Skin epidermis (tissue), 12 donors: ENCODE measurements at regions not wholly inside any gene's neighbourhood (a gene's known extent, or its start where the extent isn't known, plus 50 kb on each side); places are given as distances from the start of the nearest gene placed in this dataset.
"Not testable (repeated sequence)": the region's sequence is repeated elsewhere in the genome, so short reads cannot be mapped to it uniquely, and the experiment has no call there.

Experiments
- H3K27ac ChIP-seq, 21 experiments: fragments of 200-600 bp; sonication (generic) in 11 of 21; one replicate each; pipeline ENCODE4 v1.5.0; 2020; ENCODE audit warnings: mild to moderate bottlenecking in 3 of 21, inconsistent platforms in 2 of 21, moderate library complexity in 2 of 21
- H3K4me3 ChIP-seq, 7 experiments: fragments of 200-600 bp; sonication (generic) in 2 of 7; one replicate each; pipeline ENCODE4 v1.5.0; 2020; ENCODE audit warnings: inconsistent platforms in 2 of 7, mild to moderate bottlenecking in 2 of 7, moderate library complexity in 1 of 7

DNA sequence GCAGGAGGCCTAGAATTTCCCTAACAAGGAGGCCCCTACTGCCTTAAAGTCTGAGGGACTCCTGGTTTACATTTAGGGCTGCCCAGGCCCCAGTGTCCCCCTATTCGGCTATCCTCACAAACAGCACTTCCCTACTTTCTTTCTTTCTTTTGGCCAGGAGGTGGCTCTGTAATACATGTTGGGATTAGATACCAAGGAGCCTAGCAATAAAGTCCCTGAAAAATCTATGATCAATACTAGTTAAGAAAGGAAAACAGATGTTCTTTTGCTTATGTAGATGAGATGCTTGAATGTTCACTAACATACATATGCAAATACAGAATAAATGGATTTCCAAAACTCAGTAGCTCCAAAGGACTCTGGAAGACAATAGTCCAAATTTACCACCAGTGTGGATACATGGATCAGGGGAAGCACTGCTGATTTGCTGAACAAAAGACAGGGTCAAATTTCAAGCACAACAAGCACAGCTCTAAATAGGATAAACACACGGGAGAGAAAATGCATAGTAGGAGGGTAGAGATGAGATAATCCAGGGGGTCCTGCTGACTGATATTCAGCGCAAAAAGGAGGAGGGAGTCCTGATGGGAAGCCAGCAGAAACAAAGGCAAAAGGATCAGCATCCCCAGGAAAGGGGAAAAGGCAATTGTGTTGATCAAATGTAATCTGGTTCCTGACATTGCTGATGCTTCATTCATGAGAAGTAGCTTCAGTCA, 240.0 kb downstream of the NUF2 start:
- H3K27ac ChIP-seq, result no peak overlapping the region
- H3K4me3 ChIP-seq, result no peak overlapping the region

DNA sequence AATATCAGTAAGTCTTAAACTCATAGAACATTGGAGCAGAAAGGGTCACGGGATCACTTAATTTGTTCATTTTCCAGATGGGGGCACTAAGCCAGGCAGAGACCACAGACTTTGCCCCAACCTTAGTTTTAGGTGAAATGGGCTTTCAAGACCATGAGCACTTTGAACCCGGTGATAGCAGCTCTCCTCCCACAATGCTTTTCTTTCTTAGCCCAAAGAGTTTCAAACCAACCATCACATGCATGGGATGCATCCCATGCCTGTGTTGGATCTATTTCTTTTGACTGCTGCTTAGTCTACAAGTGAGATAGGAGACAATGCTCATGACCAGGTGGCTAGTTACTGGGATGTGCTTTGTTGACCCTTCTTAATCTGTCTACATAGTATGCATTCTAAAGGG, 240.6 kb downstream of the NUF2 start:
- Histone ChIP-seq H3K27ac (no peak overlapping the region), H3K4me3 (no peak overlapping the region)

DNA sequence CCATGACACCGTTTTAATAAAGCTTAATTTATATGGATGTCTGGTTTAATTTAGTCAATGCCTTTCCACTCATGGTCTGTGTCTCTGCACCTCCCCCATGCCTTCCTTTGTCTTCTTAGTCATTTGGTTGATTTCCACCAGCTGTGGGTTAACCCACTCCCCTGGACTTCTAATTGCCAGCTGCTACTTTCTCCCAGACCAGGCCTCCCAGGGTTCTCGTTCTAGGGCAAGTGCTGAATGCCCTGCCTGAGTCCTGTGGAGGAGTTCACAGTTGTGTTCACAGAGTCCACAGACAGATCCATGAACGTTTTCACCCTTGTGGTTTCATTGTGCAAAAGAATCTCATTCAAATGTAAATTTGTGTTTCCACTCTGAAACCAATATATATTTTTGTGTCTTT, 243.4 kb downstream of the NUF2 start:
- Histone ChIP-seq H3K4me3 (no peak overlapping the region), H3K27ac (no peak overlapping the region)

DNA sequence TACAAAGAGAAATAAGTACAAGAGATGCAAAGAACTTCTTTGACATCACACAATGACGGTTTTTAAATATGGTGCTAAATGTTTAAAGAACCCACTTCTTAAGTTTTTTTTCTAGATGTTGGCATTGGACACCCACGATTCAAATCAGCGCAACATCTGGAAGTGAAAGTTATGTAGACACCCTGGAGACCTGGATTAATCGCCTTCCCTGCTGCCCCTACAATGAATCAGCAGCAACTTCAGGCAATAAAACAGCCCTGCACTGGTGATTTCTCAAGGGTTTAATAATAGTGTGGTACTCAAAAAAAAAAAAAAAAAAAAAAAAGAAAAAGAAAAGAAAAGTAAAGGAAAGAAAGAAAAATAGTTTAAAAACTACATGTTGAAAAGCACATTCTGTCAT, 248.3 kb downstream of the NUF2 start:
- Histone ChIP-seq H3K4me3 (no peak overlapping the region), H3K27ac (no peak overlapping the region)

DNA sequence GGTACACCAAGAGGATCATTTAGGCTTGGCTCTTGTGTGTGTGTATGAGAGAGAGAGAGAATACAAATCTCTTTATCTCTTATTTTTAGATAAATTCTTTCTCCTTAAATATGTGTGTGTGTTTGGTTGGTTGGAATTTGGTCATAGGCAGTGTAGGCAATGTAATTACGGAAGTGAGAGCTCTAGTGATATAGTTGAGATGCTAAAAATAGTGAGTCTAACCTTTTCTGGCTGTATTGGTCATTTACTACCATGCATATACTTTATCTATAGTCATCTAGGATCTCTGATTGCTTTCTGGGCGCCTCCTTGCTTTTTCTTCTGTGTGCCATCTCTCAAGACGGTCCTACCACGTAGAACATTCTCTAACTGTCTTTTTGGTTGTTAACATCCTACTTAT, 250.2 kb downstream of the NUF2 start:
- H3K4me3 ChIP-seq, result no peak overlapping the region
- H3K27ac ChIP-seq, result no peak overlapping the region

DNA sequence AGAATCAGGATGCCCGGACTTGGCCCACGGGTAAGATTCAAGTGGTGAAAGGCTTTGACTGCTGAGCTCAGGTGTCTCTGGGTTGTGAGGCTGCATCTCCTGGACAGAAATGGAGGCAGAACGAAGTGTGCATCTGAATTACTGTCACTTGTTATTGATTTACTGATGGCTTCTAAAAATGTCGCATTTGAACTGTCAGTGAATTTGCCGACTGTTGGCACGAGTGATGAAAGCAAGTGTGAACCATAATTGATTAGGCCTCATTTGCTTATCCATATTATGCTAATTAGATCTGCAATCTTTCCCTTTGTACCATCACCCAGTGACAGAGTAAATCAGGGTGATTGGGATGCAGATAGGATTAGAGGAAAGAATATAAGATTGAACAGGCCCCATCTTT, 252.4 kb downstream of the NUF2 start:
- no peak overlapping the region for H3K4me3 ChIP-seq
- H3K27ac ChIP-seq, result no peak overlapping the region

DNA sequence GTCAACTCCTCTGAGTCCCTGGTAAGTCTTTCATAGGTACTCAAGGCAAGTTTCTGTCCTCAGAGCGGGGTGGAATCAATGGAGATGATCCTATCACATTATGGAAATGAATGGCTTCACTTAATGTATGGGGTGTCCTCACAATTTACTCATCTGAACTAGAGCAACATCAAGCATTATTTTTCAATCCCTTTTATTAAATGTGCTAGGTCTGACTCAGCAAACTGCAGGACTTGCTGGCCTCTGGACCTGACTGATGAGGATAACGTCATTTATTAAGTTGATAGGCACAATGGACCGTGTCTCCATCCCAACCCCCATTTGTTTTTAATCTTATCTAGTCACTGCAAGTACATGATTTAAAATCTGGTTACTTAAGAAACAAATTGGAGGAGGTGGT, 259.2 kb downstream of the NUF2 start:
- no peak overlapping the region for H3K4me3 ChIP-seq
- H3K27ac ChIP-seq, result no peak overlapping the region

DNA sequence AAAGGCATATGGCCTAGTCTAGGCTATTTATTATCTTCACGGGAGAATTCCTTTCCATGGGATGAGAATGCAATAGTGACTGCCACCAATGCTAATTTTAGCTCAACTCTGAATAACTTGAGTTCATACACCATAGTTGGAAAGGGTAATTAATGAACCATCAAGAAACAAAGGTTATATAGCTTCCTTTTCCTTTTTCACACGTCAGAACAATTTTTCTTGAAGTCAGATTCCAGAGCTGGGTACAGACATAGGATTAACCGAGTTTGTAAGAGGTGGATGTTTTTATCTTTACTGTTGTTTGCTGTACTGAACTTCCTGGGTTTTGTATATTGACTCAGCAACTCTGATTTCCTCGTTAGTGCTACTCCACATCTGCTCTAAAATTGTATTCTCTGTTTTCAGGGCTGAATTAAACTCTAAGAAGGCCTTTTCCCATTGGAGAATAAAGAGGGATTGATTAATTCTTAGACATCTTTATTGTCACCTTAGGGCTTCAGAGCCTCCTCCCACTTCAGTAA, 262.0 kb downstream of the NUF2 start:
- Histone ChIP-seq H3K4me3 (no peak overlapping the region), H3K27ac (no peak overlapping the region)

DNA sequence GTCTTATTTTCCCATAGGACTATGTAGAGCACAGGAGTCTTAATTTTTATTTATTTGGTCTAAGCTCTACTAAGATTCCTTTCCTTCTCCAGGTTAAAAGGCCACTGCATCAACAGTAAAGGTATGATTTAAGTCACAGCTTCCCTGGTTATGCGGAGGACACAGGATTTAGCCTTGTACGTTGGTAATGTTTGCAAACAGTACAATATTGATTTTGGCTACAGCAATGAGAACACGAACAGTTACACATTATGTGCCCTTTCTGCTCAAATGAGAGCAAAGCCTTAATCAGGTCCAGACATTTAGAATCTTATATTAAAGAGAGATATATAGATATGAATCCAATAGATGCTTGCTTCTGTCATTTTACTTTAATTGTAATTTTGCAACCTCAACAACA, 264.0 kb downstream of the NUF2 start:
- Histone ChIP-seq H3K27ac (no peak overlapping the region), H3K4me3 (no peak overlapping the region)

DNA sequence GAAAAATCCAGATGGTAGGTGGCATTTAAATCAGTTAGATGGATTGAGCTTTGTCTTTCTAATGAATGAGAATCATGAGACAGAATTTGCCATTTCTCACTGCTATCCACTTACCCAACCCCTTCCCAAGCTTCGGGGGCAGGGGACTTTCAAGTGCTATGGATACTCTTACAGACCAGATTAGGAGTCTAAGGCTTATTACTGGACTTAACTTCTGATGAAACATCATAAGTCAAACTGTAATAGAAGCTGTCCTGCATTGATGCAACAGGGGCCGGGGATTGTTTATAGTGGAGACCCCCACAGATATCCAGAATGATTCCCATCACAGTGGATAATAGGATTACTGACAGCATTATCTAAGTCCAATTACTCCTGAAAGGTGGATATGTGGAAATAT, 267.0 kb downstream of the NUF2 start:
- Histone ChIP-seq H3K4me3 (no peak overlapping the region), H3K27ac (no peak overlapping the region)

DNA sequence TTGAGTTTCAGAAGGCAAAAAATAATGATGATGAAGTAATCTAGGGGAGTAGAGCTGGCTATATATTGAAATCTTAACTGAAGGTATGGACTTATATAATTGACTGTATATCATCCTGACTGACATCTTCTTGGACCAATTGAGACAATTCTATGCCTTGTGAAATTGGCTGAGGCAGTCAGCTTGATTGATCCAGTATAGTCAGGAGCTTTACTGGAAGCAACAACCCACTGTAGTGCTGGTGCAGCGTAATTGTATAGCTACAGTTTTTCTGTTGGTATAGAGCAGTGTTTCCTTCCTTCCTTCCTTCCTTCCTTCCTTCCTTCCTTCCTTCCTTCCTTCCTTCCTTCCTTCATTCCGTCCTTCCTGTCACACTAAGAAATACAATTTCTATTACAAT, 268.0 kb downstream of the NUF2 start:
- no peak overlapping the region for H3K4me3 ChIP-seq

DNA sequence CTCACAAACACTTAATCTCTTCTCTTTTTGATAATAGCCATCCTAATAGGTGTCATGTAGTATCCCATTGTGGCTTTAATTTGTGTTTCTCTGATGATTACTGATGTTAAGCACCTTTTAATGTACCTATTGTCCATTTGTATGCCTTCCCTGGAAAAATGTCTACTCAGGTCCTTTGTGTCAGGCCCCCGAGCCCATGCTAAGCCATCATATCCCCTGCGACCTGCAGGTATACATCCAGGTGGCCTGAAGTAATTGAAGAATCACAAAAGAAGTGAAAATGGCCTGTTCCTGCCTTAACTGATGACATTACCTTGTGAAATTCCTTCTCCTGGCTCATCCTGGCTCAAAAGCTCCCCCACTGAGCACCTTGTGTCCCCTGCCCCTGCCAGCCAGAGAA, 269.4 kb downstream of the NUF2 start:
- not testable (repeated sequence) for H3K4me3 ChIP-seq, H3K27ac ChIP-seq

More for the DNA sequence above, 268.0 kb downstream of the NUF2 start:
- H3K27ac ChIP-seq, result no peak overlapping the region

DNA sequence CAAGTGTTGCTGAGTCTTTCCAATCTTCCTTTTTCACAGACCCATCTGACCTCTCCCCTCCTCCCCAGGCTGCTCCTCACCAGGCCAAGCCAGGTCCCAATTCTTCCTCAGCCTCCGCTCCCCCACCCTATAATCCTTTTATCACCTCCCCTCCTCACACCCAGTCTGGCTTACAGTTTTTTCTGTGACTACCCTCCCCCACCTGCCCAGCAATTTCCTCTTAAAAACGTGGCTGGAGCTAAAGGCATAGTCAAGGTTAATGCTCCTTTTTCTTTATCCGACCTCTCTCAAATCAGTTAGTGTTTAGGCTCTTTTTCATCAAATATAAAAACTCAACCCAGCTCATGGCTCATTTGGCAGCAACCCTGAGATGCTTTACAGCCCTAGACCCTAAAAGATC, 270.9 kb downstream of the NUF2 start:
- H3K4me3 ChIP-seq, H3K27ac ChIP-seq: not testable (repeated sequence)

DNA sequence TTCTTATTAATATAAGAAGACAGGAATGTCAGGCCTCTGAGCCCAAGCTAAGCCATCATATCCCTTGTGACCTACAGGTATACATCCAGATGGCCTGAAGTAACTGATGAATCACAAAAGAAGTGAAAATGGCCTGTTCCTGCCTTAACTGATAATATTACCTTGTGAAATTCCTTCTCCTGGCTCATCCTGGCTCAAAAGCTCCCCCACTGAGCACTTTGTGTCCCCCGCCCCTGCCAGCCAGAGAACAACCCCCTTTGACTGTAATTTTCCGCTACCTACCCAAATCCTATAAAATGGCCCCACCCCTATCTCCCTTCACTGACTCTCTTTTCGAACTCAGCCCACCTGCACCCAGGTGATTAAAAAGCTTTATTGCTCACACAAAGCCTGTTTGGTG, 274.4 kb downstream of the NUF2 start:
- H3K27ac ChIP-seq, H3K4me3 ChIP-seq: not testable (repeated sequence)

DNA sequence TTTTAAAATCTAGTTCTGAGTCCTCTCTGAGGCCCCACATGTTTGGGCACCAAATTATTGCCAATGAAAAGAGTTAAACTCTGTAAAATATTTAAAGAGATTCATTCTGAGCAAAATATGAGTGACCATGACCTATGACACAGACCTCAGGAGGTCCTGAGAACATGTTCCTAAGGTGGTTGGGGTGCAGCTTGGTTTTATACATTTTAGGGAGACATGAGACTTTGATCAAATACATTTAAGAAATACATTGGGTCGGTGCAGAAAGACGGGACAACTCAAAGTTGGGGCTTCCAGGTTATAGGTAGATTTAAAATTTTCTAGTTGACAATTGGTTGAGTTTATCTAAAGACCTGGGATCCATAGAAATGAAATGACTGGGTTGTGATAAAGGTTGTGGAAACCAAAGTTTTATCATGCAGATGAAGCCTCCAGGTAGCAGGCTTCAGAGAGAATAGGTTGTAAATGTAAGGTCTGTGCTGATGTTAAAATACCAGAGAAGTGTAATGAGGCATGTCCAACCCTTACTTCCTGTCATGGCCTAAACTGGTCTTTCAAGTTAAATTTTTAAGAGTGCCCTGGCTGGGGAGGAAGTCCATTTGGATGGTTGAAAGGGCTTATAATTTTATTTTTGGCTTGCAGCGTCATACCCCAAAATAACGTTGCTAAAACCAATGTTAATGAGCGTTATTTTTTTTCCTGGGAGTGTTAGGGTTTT, 274.9 kb downstream of the NUF2 start:
- Histone ChIP-seq H3K27ac (no peak overlapping the region), H3K4me3 (no peak overlapping the region)

DNA sequence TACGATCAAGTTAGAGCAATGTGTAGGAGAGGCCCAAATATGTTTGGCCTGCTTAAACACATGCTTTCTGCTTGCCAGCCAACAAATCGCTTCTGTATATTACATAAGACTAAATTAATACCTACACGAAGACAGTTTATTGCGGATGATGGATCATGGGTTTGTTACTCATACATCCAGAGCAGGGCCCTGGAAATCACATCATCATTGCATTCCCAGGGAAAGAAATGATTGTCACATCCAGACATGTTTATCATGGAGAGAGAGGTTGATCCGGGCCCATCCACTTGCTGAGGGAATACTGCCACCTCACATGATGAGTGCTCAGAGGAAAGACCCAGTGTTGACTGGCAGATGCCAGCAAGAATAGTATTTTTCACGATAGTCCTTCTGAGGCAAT, 282.6 kb downstream of the NUF2 start:
- Histone ChIP-seq H3K27ac (no peak overlapping the region), H3K4me3 (no peak overlapping the region)

DNA sequence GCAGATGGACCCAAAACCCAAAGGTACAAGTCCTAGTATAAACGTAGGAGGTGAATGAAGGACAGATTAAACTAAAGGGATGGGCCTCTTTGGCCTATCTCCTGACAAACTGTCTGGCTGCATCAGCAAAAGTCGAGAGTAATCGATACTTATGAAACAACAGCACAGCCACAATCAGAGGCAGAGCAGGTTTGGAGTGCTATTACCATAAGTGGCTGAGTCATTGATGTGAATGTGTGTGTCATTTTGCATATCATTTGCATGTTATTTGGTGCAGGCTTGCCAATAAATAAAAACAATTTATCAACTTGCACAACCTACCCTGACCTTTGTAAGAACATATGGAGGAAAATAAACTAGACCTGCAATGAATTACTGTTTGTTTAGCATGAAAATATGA, 283.1 kb downstream of the NUF2 start:
- no peak overlapping the region for H3K4me3 ChIP-seq
- no peak overlapping the region for H3K27ac ChIP-seq

DNA sequence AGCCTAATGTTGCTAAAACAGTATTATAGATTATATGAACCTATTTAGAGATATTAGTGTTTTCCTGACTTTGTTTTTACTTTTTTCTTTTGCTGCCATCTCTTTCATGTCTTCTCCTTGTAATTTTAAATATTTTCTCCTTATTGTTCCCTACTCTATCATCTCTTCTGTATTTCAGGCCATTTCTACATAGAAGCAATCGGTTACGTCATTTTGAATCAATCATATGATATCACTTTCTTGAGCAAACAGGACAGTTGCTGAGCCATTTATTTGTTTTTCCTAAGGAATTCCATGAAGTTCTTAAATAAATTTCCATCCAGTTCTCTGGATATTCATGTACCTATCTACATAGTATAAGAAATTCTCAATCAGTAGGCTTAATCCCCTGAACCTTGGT, 287.2 kb downstream of the NUF2 start:
- H3K27ac ChIP-seq, result no peak overlapping the region

DNA sequence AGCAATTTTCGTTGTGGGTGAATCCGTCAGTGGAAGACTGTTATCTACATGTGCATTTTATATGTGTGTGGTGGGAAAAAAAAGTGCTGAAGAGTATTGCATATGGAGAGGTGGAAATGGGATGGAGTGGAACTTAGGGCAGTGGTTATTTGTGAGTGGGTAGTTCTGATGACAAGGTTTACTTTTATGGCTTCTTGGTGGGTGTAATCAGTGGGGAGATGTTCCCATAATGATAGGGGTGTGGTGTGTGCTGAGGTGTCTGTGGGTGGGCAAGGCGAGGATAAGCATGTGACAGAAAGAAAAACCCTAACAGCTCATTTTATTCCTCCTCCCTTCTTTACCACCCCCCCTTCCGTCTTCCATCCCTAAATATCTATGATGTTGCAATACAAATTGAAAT, 288.1 kb downstream of the NUF2 start:
- no peak overlapping the region for H3K27ac ChIP-seq
- no peak overlapping the region for H3K4me3 ChIP-seq

More for the DNA sequence above, 287.2 kb downstream of the NUF2 start:
- no peak overlapping the region for H3K4me3 ChIP-seq

DNA sequence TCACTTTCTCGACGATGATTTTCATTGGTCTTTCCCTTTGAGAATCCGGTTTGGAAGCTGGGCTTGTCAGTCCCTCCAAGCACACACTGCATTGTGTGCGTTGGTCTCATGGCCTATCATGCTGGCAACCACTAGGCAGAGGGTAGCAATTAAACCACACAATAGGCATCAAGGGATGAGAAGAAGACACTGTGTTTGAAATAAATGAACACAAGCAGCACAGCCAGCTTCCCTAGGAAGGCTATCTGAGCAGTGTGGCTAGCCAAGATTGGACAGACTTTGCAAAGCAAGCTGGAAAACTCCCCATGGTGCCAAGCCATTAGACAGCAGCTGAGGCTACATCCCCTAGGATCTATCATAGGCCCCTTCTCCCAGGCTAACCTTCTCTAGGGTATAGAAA, 288.7 kb downstream of the NUF2 start:
- Histone ChIP-seq H3K4me3 (no peak overlapping the region), H3K27ac (no peak overlapping the region)

DNA sequence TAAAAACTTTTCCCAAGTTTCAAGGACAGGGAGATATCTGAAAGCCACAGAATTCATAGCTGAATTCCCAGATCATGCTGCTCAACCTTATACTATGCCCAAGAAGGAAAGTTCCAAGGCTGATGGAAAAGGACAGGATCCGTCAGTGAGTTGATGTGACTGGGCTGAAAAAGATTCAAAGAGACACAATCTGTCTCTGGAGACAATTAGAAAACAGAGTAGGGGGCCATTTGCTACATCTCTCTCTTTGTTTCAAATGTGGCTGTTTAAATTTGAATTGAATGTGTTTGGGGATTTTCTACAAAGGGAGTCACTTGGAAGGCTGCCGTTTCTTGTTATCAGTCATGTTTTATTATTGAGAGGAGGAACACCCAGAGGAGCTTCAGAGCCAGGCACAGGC, 292.6 kb downstream of the NUF2 start:
- Histone ChIP-seq H3K4me3 (no peak overlapping the region), H3K27ac (no peak overlapping the region)
